Bronchial epithelial cell (primary cell): ENCODE measurements at regions not wholly inside any gene's neighbourhood (a gene's known extent, or its start where the extent isn't known, plus 50 kb on each side); places are given as distances from the start of the nearest gene placed in this dataset.

ENCODE experiments used
- DNase-seq: peaks from one replicate; pipeline ENCODE4 v3.0.0-alpha.2; 2010; ENCODE audit warnings: low read depth
- FAIRE-seq: peaks from 2 replicates; lab custom pipeline; 2011; peaks lifted over from hg19 to GRCh38; lab: Jason Lieb, UNC
- H3K27me3 ChIP-seq: 2 replicates; pipeline ENCODE4 v1.5.1; 2011; ENCODE audit warnings: low read length; ENCODE audit not compliant: control insufficient read depth, insufficient read depth
- H3K36me3 ChIP-seq: 2 replicates; pipeline ENCODE4 v1.5.1; 2011; ENCODE audit warnings: low read length; ENCODE audit not compliant: control insufficient read depth, insufficient read depth
- H3K4me3 ChIP-seq: 2 replicates; pipeline ENCODE4 v1.5.1; 2011; ENCODE audit warnings: mild to moderate bottlenecking, low read depth, low read length, control low read depth
- CTCF ChIP-seq: IDR thresholded peaks from 2 replicates; pipeline ENCODE4 v1.5.1; 2011; ENCODE audit warnings: mild to moderate bottlenecking, moderate library complexity, low read length, control low read depth, inconsistent platforms; ENCODE audit not compliant: insufficient read depth, severe bottlenecking

- no peak for FAIRE-seq
- no peak for TF ChIP-seq CTCF
- Histone ChIP-seq H3K4me3 (no peak overlapping the region), H3K27me3 (no peaks in the 10 kb centered on the region), H3K36me3 (no peaks in the 10 kb centered on the region)
- no peak for DNase-seq
Observed at GRCh38 chr4:13982010-13982409, 354.5 kb upstream of the BOD1L1 start.

GRCh38 chr4:13983189-13983790 is 355.8 kb upstream of the BOD1L1 start:
- no peak overlapping the region for H3K4me3 ChIP-seq
- H3K36me3 ChIP-seq: no peaks in the 10 kb centered on the region
- FAIRE-seq: no peak
- no peak for TF ChIP-seq CTCF
- no peaks in the 10 kb centered on the region for H3K27me3 ChIP-seq
- DNase-seq: no peak

GRCh38 chr4:13984991-13985800 is 357.7 kb upstream of the BOD1L1 start:
- no peak for TF ChIP-seq CTCF
- FAIRE-seq (no peak), DNase-seq (no peak)
- Histone ChIP-seq H3K36me3 (no peaks in the 10 kb centered on the region), H3K4me3 (no peak overlapping the region), H3K27me3 (no peaks in the 10 kb centered on the region)

- H3K27me3 ChIP-seq: no peaks in the 10 kb centered on the region
- FAIRE-seq (no peak), DNase-seq (no peak)
- H3K4me3 ChIP-seq: no peak overlapping the region
- no peaks in the 10 kb centered on the region for H3K36me3 ChIP-seq
- TF ChIP-seq CTCF: no peak
Observed at GRCh38 chr4:13985837-13986236, 358.3 kb upstream of the BOD1L1 start.

- FAIRE-seq (no peak), DNase-seq (no peak)
- no peak for TF ChIP-seq CTCF
- Histone ChIP-seq H3K27me3 (no peaks in the 10 kb centered on the region), H3K4me3 (no peak overlapping the region), H3K36me3 (no peaks in the 10 kb centered on the region)
Observed at GRCh38 chr4:13986548-13986947, 359.0 kb upstream of the BOD1L1 start.
